Skeletal muscle tissue (tissue), 3 donors: ENCODE measurements at regions not wholly inside any gene's neighbourhood (a gene's known extent, or its start where the extent isn't known, plus 50 kb on each side); places are given as distances from the start of the nearest gene placed in this dataset.

Experiments
- H3K27ac ChIP-seq: one replicate; pipeline ENCODE4 v1.7.0; 2013; ENCODE audit warnings: mild to moderate bottlenecking, low read depth, low read length, inconsistent platforms
- H3K27me3 ChIP-seq, 3 donors: one replicate each; pipeline ENCODE4 v1.7.0; 2013; ENCODE audit warnings: low read length in 3 of 3; ENCODE audit not compliant: control insufficient read depth in 3 of 3, insufficient read depth in 3 of 3
- H3K36me3 ChIP-seq, 3 donors: one replicate each; pipeline ENCODE4 v1.7.0; 2013; ENCODE audit warnings: low read length in 3 of 3; ENCODE audit not compliant: control insufficient read depth in 3 of 3, insufficient read depth in 3 of 3
- H3K4me1 ChIP-seq, 3 donors: one replicate each; pipeline ENCODE4 v1.7.0; 2013; ENCODE audit warnings: low read length in 3 of 3, mild to moderate bottlenecking in 3 of 3; ENCODE audit not compliant: control insufficient read depth in 3 of 3, insufficient read depth in 3 of 3
- H3K4me3 ChIP-seq, 3 donors: one replicate each; pipeline ENCODE4 v1.7.0; 2013; ENCODE audit warnings: low read length in 3 of 3
- H3K9ac ChIP-seq, 3 donors: one replicate each; pipeline ENCODE4 v1.7.0; 2013; ENCODE audit warnings: low read length in 3 of 3, mild to moderate bottlenecking in 3 of 3, moderate library complexity in 2 of 3, low read depth in 1 of 3
- H3K9me3 ChIP-seq, 3 donors: one replicate each; pipeline ENCODE4 v1.7.0; 2013; ENCODE audit warnings: low read length in 3 of 3; ENCODE audit not compliant: control insufficient read depth in 3 of 3
- donor health status: Osteomylitis.

GRCh38 chr6:40856271-40856670, 182.8 kb downstream of the UNC5CL start:
- Histone ChIP-seq H3K9me3 (no peaks in the 10 kb centered on the region), H3K27ac (no peak overlapping the region), H3K9ac (no peak overlapping the region), H3K4me3 (no peak overlapping the region), H3K36me3 (no peaks in the 10 kb centered on the region), H3K27me3 (no peaks in the 10 kb centered on the region), H3K4me1 (no peaks in the 10 kb centered on the region)

GRCh38 chr6:40855168-40855880, 183.7 kb downstream of the UNC5CL start:
- no peaks in the 10 kb centered on the region for H3K36me3 ChIP-seq
- H3K4me1 ChIP-seq = no peaks in the 10 kb centered on the region
- no peak overlapping the region for H3K27ac ChIP-seq
- H3K4me3 ChIP-seq = no peak overlapping the region
- no peak overlapping the region for H3K9ac ChIP-seq
- no peaks in the 10 kb centered on the region for H3K9me3 ChIP-seq
- no peaks in the 10 kb centered on the region for H3K27me3 ChIP-seq

GRCh38 chr6:40854592-40854991, 184.4 kb downstream of the UNC5CL start:
- H3K36me3 ChIP-seq = no peaks in the 10 kb centered on the region
- H3K4me1 ChIP-seq = no peaks in the 10 kb centered on the region
- no peaks in the 10 kb centered on the region for H3K27me3 ChIP-seq
- no peak overlapping the region for H3K4me3 ChIP-seq
- no peak overlapping the region for H3K27ac ChIP-seq
- H3K9ac ChIP-seq = no peak overlapping the region
- no peaks in the 10 kb centered on the region for H3K9me3 ChIP-seq

- Histone ChIP-seq H3K36me3 (no peaks in the 10 kb centered on the region), H3K9me3 (no peaks in the 10 kb centered on the region), H3K27me3 (no peaks in the 10 kb centered on the region)
Measured at GRCh38 chr6:40852779-40853373, 186.1 kb downstream of the UNC5CL start.

GRCh38 chr6:40849546-40849945, 189.5 kb downstream of the UNC5CL start:
- H3K9ac ChIP-seq = no peak overlapping the region
- H3K4me1 ChIP-seq = no peaks in the 10 kb centered on the region
- no peak overlapping the region for H3K27ac ChIP-seq
- no peaks in the 10 kb centered on the region for H3K9me3 ChIP-seq
- no peaks in the 10 kb centered on the region for H3K27me3 ChIP-seq
- no peak overlapping the region for H3K4me3 ChIP-seq
- no peaks in the 10 kb centered on the region for H3K36me3 ChIP-seq

More at GRCh38 chr6:40852779-40853373, 186.1 kb downstream of the UNC5CL start:
- H3K4me1 ChIP-seq = no peaks in the 10 kb centered on the region
- no peak overlapping the region for H3K4me3 ChIP-seq
- H3K27ac ChIP-seq = no peak overlapping the region
- no peak overlapping the region for H3K9ac ChIP-seq

GRCh38 chr6:40848868-40849514, 190.0 kb downstream of the UNC5CL start:
- Histone ChIP-seq H3K9me3 (no peaks in the 10 kb centered on the region), H3K9ac (no peak overlapping the region), H3K4me3 (no peak overlapping the region), H3K4me1 (no peaks in the 10 kb centered on the region), H3K27me3 (no peaks in the 10 kb centered on the region), H3K27ac (no peak overlapping the region), H3K36me3 (no peaks in the 10 kb centered on the region)

- Histone ChIP-seq H3K27me3 (no peaks in the 10 kb centered on the region), H3K36me3 (no peaks in the 10 kb centered on the region), H3K9me3 (no peaks in the 10 kb centered on the region), H3K4me1 (no peaks in the 10 kb centered on the region), H3K9ac (no peak overlapping the region), H3K4me3 (no peak overlapping the region), H3K27ac (no peak overlapping the region)
Measured at GRCh38 chr6:40848038-40848437, 191.0 kb downstream of the UNC5CL start.

GRCh38 chr6:40845553-40845952, 193.5 kb downstream of the UNC5CL start:
- no peaks in the 10 kb centered on the region for H3K27me3 ChIP-seq
- H3K36me3 ChIP-seq = no peaks in the 10 kb centered on the region
- no peaks in the 10 kb centered on the region for H3K4me1 ChIP-seq

GRCh38 chr6:40844246-40844645, 194.8 kb downstream of the UNC5CL start:
- no peaks in the 10 kb centered on the region for H3K9me3 ChIP-seq
- no peaks in the 10 kb centered on the region for H3K27me3 ChIP-seq
- H3K4me1 ChIP-seq = no peaks in the 10 kb centered on the region
- H3K36me3 ChIP-seq = no peaks in the 10 kb centered on the region
- H3K27ac ChIP-seq = no peak overlapping the region
- H3K4me3 ChIP-seq = no peak overlapping the region
- no peak overlapping the region for H3K9ac ChIP-seq

More at GRCh38 chr6:40845553-40845952, 193.5 kb downstream of the UNC5CL start:
- H3K9ac ChIP-seq = no peak overlapping the region
- H3K9me3 ChIP-seq = no peaks in the 10 kb centered on the region
- no peak overlapping the region for H3K4me3 ChIP-seq
- no peak overlapping the region for H3K27ac ChIP-seq

GRCh38 chr6:40841721-40842120, 197.3 kb downstream of the UNC5CL start:
- Histone ChIP-seq H3K27me3 (no peaks in the 10 kb centered on the region), H3K27ac (no peak overlapping the region), H3K4me1 (no peaks in the 10 kb centered on the region), H3K9ac (no peak overlapping the region), H3K4me3 (no peak overlapping the region), H3K36me3 (no peaks in the 10 kb centered on the region), H3K9me3 (no peaks in the 10 kb centered on the region)
